Skin epidermis (tissue), 12 donors: ENCODE measurements at regions not wholly inside any gene's neighbourhood (a gene's known extent, or its start where the extent isn't known, plus 50 kb on each side); places are given as distances from the start of the nearest gene placed in this dataset.
A peak's percentile ranks its signal among the peaks of the same experiment; 100 is the strongest.

Experiments
- H3K27ac ChIP-seq, 21 experiments: fragments of 200-600 bp; sonication (generic) in 11 of 21; one replicate each; pipeline ENCODE4 v1.5.0; 2020; ENCODE audit warnings: mild to moderate bottlenecking in 3 of 21, inconsistent platforms in 2 of 21, moderate library complexity in 2 of 21
- H3K4me3 ChIP-seq, 7 experiments: fragments of 200-600 bp; sonication (generic) in 2 of 7; one replicate each; pipeline ENCODE4 v1.5.0; 2020; ENCODE audit warnings: inconsistent platforms in 2 of 7, mild to moderate bottlenecking in 2 of 7, moderate library complexity in 1 of 7

DNA sequence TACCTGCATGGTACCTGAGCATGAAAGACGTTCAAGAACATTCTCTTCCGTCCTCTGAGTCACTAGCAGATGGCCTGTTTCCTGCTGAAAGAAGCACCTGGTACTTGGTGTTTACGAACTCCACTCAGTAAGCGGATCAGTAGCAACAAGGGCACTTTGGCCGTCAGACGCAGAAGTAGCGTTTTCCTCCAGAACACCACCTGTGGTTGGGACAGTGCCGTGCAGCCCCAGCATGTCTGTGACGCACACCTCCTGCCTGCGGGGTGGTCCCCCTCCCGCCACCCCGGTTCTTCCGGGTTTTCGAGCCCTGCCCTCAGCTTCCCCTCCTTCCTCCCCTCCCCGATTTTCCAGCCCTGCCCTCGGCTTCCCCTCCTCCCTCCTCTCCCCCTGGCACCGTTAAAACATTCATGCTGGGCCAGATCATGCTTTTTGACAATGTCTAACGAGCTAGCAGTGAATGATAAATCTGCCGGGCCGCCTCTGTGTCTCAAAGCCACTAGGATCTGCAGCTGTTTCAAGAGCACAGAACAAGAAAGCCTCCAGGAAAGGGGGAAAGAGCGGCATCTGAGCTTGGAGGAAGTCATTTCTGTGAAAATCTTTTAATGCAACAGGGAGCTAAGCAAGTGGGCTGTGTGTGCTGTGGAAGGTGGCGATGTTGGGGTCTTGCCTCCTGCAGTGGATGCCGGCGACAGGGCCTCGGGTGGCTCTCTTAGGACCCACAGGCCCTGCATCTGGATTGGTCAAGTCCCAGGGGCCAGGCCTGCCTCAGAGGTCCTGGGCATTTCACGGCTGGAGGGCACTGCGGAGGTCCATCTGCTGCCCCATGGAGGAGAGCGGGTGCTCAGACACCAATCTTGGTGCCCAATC lies 207.9 kb downstream of the ERMARD start:
- Histone ChIP-seq H3K4me3 (no peak overlapping the region), H3K27ac (peak overlapping the region in 5 of 21 experiments; percentile 2 to 34 (median 25))

DNA sequence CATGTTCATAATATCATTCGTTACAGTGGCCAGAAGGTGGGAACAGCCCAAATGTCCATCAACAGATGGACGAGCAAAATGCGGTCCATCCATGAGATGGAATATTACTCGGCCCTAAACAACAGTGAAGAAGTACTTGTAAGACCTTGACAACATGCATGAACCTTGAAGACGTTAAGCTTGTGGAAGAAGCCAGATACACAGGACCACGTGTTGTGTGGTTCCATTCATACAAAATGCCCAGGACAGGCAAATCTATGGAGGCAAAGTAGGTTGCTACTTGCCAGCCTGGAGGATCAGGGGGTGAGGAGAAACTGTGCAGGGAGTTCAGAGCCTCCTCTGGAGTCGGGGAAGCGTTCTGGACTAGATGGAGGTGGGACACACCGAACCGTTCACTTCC lies 207.1 kb downstream of the ERMARD start:
- H3K27ac ChIP-seq: peak overlapping the region in 1 of 21 experiments; percentile 28
- H3K4me3 ChIP-seq: no peak overlapping the region

DNA sequence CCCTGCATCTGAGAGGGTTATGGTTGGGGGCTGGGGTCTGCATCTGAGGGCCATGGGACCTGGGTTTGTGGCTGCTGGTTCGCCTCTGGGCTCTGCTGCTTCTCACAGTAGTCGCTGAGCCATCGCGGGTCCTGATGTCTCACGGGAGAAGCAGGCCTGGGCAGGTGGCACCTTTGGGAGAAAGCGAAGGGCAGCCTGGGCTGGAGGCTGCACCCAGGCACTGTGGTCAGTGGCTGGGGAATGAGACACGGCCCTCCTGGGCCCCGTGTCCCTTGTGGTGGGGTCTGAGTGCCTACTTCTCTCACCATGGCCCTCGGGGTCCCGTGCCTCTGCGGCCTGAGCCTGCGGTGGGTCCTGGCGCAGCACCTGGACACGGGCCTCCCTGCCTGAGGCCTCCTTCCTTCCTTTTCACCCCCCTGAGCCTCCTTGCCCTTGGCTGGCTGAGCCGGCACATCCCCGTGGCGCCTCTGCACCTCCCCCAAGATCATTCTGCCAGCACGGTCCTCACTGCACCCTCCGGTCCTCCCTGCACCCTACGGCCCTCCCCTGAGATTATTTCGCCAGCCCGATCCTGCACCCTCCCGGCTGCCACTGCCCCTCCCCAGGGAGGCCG lies 206.0 kb downstream of the ERMARD start:
- no peak overlapping the region for H3K27ac ChIP-seq

DNA sequence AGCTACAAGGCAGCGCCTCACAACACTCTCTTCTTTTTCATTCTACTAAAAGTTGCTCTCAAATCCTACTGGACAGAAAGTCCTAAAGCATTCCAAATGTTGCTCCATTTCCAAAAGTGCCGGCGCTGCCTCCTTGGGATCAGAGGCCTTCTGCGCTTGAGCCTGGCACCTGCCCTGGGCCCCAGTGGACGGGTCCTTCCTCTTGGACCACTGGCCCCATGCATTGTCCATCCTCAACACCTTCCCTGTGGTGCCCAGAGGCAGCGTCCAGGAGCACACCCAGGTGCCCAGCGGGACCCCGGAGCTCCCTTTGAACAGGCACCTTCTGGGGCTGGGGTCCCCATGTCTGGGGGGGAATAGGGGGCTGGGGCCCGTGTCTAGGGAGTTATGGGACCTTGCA lies 205.2 kb downstream of the ERMARD start:
- no peak overlapping the region for H3K27ac ChIP-seq
- no peak overlapping the region for H3K4me3 ChIP-seq

More for the DNA sequence above, 206.0 kb downstream of the ERMARD start:
- no peak overlapping the region for H3K4me3 ChIP-seq

DNA sequence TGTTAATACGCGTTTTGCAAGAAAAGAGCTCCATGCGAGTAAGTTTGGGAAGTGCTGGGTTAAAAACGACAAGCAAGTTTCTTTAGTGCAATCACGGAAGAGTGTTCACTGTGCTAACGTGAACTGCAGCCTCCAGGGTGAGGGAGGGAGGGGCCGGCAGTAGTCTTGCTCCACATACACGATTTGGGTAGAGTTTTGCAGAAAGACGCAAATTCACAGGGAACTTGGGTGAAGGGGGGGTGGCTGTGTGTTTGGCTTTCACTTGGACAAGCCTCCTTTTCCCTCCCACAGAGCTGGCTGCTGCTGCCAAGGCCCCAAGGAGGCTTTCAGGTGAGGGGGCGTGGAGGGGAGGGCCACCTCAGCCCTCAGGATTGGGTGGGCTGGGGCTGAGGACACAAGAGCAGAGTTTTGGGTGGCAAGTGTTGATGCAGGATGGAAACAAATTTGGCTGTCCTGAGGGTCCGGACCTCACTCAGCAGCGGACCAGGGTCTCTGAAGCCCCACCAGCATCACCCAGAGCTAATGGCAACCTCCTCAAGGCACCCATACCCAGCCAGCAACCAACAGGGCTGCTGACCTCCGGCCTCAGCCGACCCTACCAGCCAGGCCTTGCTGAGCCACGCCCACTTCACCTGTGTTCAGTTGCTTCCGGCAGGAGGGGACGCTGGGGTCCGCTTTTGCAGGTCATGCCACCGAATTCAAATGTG lies 204.5 kb downstream of the ERMARD start:
- Histone ChIP-seq H3K4me3 (no peak overlapping the region), H3K27ac (no peak overlapping the region)

DNA sequence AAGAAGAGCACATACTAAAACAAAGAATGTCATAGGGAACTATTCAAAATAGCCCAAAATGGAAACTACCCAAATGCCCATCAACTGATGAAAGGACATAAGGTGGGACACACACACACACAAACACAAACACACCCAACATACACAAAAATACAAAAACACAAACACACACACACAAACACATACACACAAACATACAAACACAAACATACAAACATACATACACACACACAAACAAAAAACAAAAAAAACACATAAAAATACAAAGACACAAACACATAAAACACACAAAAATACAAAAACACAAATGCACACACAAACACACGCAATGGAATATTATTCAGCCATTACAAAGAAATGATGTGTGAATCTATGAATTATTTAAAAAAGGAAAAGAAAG lies 203.6 kb downstream of the ERMARD start:
- no peak overlapping the region for H3K27ac ChIP-seq

DNA sequence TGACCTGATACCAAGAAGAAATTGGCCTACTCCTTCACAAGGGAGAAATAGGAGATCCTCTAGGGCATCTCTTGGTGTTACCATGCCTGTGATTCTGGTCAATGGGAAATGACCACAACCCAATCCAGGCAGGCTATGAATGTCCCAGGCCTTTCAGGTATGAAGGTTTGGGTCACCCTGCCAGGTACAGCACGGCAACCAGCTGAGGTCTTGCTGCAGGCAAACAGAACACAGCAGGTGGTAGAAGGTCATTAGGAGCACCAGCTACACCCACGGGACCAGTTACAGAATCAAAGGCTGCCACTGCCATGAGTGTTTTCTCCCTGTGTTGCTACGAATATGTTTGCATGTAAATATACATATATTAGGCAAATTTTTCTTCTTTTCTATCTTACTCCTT lies 202.3 kb downstream of the ERMARD start:
- no peak overlapping the region for H3K27ac ChIP-seq
- no peak overlapping the region for H3K4me3 ChIP-seq

More for the DNA sequence above, 203.6 kb downstream of the ERMARD start:
- no peak overlapping the region for H3K4me3 ChIP-seq

DNA sequence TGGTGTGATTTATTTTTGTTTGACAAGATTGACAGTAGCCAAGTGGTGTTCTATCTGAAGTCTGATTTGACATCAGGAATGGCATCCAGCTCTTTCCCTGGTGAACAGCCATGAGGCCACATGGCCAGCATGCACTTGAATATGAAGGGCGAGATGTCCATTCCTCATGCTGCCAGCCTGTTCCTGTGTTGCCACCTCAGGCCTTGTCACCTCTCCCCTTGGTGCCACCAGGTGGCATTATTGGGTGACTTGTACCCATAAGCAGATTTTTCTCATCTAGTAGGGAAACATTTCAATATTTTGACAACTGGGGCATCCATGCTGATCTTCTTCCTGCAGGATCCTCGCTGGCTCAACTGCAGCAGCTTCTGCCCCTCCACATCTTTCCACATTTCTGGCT lies 199.1 kb downstream of the ERMARD start:
- Histone ChIP-seq H3K4me3 (no peak overlapping the region), H3K27ac (no peak overlapping the region)

DNA sequence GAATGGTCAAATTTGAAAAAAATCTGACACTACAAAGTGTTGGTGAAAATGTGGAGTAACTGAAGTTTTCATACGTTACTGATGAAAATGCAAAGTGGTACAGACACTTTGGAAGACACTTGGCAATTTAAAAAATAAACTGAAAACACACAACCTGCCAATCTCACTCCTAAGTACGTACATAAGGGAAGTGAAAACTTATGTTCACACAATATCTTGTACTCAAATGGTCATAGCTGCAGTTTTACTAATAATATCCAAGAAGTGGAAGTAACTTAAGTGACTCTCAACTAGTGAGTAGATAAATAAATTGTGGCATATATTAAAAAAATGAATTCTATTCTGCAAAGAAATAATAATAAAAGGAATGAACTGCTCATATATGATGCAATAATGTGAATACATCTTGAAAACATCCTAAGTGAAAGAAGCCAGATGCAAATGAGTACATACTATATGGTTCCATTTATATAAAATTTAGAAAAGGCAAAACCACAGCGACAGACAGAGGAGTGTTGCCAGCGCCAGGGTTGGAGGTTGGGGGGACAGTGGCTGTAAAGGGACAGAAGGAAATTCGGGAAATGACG lies 198.2 kb downstream of the ERMARD start:
- no peak overlapping the region for H3K4me3 ChIP-seq
- H3K27ac ChIP-seq: no peak overlapping the region

DNA sequence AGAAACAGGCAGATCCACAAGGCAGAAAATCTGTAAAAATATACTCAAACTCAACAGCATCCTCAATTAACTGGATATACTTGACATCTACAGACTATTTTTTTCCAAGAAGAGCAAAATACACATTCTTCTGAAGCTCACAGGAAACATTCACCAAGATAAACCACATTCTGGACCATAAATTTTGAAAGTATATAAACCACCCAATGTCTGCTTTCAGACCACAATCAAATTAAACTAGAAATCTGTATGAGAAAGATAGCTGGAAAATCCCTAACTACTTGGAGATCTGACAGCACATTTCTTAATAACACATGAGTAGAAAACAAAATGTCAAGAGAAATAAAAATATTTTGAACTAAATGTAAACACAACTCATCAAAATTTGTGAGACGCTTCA lies 195.5 kb downstream of the ERMARD start:
- H3K4me3 ChIP-seq: no peak overlapping the region
- H3K27ac ChIP-seq: no peak overlapping the region

DNA sequence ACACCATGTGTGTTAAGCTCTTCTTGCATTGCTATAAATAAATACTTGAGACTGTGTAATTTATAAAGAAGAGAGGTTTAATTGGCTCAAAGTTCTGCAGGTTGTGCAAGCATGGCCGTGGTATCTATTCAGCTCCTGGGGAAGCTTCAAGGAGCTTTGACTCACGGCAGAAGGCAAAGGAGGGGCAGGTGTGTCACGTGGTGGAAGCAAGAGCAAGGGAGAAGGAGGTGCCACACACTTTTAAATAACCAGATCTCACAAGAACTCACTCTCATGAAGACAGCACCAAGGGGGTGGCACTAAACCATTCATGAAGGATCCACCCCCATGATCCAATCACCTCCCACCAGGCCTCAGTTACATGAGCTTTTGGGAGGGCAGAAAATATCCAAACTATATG lies 193.7 kb downstream of the ERMARD start:
- Histone ChIP-seq H3K27ac (no peak overlapping the region), H3K4me3 (no peak overlapping the region)

DNA sequence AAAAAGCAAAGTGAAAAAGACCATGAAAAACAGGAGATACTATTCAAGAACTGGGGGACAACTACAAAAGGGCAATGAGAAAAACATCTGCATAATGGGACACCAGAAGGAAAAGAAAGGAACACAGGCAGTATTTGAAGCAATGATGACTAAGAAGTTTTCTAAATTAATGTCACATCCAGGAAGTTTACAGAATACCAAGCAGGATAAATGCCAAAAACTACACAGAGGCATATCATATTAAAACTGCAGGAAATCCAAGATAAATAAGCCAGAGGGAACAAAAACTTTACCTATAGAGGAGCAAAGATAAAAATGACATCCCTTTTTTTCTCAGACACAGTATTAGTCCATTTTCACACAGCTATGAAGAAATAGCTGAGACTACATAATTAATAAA lies 193.0 kb downstream of the ERMARD start:
- Histone ChIP-seq H3K27ac (no peak overlapping the region), H3K4me3 (no peak overlapping the region)

DNA sequence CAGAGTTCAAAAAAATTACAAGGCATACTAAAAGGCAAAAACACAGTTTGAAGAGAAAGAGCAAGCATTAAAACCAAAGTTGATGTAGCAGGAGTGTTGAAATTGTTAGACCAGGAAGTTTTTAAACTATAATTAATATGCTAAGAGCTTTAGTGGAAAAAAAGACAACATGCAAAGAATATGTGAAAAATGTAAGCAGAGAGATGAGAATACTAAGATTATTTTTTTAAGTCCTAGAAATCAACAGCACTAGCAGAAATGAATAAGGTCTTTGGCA lies 192.6 kb downstream of the ERMARD start:
- Histone ChIP-seq H3K4me3 (no peak overlapping the region), H3K27ac (no peak overlapping the region)

DNA sequence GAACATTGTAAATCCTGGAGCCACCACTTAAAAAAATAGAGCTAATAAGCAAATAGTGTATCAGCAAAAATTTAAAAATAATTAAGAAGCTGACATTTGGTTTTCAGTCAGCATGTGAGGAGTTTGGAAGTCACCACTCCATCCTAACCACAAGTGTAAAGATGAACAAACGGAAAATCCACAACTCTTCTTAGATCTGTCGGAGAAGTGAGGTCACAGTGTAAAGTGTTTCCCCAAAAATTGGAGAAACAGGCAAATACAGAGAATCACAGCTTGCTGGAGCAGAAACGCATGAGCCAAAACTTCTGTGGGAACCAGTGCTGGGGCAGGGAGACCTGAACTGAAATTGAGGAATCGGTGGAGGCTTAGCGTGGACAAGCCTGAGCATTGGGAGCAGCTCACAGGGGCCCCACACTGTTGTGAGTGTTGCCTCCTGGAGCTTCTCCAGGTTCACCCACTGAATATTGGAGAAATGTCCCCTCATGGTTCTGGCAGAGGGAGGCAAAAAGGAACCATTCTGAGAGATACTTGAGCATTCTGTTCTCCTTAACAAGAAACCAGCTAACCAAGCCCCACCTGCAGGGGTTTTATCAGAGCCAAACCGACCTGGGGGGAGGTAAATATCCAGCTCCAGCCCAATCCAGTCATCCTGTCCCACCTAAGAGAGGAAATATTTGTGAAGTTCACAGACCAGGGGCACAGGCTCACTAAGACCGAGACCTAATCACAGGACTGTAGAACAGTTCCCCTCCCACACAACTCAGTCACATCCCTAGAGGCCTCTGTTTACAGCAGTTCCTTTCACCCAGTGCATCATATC lies 192.0 kb downstream of the ERMARD start:
- no peak overlapping the region for H3K27ac ChIP-seq
- no peak overlapping the region for H3K4me3 ChIP-seq

DNA sequence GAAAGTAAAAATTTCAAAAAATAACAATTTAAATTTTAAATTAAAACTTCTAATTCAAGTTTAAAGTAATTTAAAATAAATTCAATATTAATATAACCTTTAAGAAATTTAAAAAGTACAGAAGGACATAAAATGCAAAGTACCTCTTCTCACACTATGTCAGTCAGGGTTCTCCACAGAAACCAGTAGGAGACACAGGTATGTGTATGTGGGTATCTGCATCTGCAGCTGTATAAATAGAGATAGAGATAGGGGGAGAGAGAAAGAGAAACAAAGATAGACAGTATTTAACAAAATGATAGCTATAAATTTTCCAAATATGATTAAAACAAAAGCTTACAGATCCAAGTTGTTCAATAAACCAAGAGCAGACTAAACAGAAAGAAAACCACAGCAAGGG lies 190.8 kb downstream of the ERMARD start:
- no peak overlapping the region for H3K27ac ChIP-seq
- no peak overlapping the region for H3K4me3 ChIP-seq

DNA sequence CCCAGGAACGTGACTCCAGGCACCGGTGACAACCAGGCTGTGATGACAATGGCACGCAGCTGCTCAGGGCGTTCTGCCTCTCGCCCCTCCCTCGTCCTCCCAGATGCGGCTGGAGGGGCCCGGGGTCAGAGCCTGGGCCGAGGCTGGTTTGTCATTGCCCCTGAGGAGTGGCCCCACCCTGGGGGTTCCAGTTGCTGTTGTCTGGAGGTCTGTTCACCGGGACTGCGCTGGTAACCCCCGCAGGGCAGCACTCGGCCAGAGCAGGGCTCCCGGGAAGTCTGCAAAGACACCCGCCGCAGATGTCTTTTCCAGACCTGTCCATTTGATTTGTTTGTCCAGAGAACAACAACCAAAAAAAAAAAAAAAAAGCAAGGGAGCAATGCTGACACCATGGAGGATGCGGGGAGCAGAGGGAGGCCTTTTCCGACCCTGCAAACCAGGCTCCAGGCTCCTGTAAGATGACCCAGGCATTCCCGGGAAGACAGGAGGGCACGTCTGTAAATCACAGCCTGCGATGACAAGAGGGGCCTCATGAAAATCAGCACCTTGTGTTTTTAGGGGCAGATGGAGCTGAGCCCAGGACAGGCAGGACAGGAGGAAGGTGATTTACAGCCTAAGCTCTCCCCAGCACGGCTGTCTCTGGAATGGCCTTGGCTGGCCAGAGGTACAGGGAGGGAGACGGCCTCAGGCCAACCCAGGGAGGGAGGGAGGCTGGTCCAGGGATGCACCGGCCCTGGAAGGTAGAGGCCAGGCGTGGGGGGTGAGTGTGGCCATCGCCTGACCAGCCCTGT lies 189.3 kb downstream of the ERMARD start:
- no peak overlapping the region for H3K4me3 ChIP-seq

DNA sequence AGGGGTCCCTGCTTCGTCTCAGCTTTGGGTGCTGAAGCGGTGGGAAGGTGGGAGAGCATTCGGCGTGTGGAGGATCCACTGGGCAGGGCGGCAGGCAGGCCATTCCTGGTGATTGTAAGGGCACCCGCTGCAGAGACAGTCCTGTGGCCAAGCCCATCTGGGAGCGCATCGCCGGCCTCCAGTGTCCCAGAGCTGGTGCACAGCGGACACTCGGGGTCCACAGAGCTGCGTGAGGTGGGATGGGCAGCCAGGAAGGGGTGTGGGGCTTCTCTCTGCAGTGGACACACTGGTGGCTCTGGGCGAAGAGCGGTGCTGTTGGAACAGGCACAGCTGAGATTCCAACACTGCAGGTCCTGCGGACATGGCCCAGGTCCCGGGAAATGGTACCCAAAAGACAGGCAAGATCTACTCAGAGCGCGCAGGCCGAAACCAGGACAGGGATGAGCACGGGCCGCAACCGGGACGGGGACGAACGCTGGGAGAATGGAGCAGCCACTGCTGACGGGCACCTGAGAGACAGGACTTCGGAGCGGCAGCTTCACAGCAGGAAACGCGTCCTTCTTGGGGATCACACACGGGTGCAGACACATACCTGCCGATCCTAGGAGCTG lies 188.2 kb downstream of the ERMARD start:
- Histone ChIP-seq H3K27ac (no peak overlapping the region), H3K4me3 (no peak overlapping the region)

More for the DNA sequence above, 189.3 kb downstream of the ERMARD start:
- H3K27ac ChIP-seq: no peak overlapping the region

DNA sequence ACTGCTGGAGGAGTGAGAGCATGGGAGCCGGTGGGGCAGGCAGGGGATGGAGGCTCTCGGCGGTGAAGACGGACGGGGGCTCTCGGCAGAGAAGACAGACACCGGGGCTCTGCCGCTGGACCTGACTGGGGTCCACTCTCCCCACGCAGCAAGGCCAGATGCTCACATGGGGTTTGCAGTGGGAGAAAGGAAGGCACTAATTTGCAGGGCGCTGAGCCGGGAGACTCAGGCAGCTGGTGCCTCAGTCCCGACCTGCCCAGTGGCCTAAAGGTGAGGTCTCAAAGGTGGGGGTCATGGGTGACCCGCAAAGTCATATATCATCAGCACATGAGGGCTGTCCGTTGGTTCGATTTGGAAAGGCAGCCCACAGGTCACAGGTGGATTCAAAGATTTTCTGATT lies 187.3 kb downstream of the ERMARD start:
- Histone ChIP-seq H3K4me3 (no peak overlapping the region), H3K27ac (no peak overlapping the region)

DNA sequence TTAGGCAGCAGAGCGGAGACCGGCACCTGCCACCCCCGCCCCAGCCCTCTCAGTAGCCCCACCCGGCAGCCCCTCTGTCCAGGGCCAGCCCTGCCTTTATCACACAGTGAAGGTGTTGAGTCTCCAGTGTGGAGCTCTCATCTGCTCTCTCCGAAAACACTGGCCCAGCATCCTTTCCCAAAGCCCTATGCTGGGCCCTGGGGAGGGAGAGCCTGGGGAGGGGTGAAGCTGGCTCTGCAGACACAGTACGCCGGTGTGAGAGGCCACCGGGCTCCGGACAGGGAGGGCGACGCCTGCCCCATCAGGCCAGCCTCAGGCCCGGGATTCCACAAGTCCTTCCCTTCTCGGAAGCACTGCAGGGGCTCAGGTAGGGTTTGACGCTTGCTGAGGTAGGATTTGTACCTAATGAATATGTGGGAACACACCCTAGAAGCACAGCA lies 186.9 kb downstream of the ERMARD start:
- no peak overlapping the region for H3K27ac ChIP-seq
- H3K4me3 ChIP-seq: no peak overlapping the region
